ENCODE measurements at regions not wholly inside any gene's neighbourhood (a gene's known extent, or its start where the extent isn't known, plus 50 kb on each side); places are given as distances from the start of the nearest gene placed in this dataset.

DNA sequence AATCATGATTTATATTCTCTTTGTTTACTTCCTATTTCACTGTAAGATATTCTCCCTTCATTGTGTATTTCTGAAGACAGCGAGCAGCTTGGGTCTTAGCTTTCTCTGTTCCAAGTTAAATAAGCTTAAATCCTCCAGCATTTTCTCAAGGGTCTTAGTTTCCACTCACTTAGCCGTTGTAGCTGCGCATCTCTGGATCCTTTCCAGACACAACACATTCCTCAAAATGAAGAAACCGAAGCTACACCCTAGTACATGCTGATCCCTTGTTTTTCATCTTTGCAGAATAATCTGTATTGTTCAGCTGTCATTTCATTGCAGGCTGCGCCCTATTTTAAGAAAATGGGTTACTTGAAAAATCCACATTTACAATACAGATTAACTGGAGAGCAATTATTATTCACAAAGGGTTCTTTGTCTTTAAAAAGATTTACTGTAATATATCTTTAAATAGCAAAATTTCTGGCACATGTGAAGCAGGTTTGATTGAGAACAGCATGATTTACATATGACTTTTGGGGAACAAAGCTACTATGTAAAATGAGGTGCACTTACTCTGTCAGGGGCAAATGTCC lies 375.8 kb downstream of the QKI start:
- TF ChIP-seq, protein P1, sequence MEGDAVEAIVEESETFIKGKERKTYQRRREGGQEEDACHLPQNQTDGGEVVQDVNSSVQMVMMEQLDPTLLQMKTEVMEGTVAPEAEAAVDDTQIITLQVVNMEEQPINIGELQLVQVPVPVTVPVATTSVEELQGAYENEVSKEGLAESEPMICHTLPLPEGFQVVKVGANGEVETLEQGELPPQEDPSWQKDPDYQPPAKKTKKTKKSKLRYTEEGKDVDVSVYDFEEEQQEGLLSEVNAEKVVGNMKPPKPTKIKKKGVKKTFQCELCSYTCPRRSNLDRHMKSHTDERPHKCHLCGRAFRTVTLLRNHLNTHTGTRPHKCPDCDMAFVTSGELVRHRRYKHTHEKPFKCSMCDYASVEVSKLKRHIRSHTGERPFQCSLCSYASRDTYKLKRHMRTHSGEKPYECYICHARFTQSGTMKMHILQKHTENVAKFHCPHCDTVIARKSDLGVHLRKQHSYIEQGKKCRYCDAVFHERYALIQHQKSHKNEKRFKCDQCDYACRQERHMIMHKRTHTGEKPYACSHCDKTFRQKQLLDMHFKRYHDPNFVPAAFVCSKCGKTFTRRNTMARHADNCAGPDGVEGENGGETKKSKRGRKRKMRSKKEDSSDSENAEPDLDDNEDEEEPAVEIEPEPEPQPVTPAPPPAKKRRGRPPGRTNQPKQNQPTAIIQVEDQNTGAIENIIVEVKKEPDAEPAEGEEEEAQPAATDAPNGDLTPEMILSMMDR (IDR thresholded peaks at IDR 0.05 in 2 of 3, conservative IDR thresholded peaks at IDR 0.05 in 1 of 3; ENCODE audit: borderline replicate concordance in 1 of 3, insufficient read depth in 1 of 3, low read depth in 2 of 3, low read length in 2 of 3) = no peak
- TF ChIP-seq FOSL1 (IDR thresholded peaks at IDR 0.05; ENCODE audit: low read depth) (no peak), CBX3 (IDR thresholded peaks at IDR 0.05; ENCODE audit: low read depth) (no peak)
